ENCODE measurements at regions not wholly inside any gene's neighbourhood (a gene's known extent, or its start where the extent isn't known, plus 50 kb on each side); places are given as distances from the start of the nearest gene placed in this dataset.

GRCh38 chr5:133853646-133854365, 114.6 kb downstream of the C5orf15 start:
- no peak for DNase-seq

DNA sequence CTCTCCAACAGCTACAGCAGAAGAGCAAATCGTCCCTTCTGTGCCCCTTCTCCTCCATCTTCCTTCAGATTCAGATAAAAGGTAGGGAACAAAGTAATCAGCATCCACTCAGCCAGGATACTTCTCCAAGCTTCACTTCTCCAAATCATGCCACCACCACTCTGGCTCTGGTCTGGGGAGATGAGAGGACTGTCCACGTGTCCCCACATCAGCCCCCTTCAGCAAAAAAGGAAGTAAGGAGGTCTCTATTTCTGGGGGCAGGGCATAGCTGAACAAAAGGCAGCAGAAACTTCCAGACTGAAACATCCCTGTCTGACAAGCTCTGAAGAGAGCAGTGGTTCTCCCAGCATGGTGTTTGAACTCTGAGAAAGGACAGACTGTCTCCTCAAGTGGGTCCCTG, 116.9 kb downstream of the C5orf15 start:
- no peak for DNase-seq

DNA sequence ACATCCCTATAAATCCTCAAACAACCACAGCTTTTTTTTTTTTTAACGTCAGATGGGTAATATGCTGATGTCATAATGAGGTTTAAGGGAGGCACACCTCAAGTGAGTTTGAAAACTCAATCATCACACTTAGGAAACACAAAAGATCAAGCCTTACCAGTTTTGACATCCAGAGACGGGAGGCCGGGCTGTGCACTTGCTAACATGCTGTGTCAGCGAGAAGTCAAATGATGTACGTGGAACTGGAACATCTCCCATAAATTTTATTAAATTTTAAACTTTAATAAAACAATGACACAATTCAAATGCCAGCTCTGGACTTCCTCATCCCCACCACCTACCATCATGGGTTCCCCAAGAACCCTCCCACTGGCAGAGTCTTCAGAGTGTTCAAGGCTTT, 117.6 kb downstream of the C5orf15 start:
- no peak for DNase-seq

GRCh38 chr5:133849116-133849515, 119.3 kb downstream of the C5orf15 start:
- DNase-seq = no peak

DNA sequence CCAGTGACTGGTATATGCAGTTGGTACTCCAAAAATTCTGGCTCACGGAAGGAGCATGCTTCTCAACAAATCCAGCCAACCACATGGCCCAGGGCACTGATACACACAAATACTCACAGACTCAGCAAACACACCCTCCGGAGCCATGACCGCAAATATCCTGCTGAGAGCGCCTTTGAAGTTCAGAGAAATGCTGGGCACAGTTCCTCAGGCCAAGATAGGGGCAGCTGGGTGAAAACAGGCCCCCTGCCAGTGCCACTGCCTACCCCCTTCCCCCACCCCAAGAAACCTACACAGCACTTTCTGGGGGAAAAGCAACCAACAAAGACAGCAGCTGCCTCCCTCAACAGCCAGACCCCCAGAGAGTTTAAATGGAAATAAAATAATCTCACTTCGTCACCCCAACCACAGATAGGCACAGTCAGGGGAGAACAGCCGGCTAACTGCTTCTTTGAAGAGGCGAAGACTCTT, 120.0 kb downstream of the C5orf15 start:
- DNase-seq = no peak

DNA sequence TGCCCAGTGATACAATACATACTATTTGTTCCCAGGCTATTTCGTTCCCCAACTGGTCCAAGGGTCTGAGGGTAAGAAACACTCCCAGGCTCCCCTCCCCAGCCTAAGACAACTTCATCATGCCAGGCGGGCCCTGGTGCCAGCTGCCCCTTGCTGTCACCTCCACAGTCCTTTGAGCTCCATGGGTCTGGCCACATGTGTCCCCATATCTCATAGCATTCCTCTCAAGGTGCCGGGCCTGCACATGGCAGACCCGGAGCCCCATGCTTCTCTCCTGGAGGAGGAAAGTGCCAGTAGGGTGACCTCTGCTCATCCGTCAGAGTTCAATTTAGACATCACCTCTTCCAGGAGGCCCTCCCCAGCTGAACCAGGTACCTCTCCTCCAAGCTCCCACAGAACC, 120.5 kb downstream of the C5orf15 start:
- DNase-seq = no peak

DNA sequence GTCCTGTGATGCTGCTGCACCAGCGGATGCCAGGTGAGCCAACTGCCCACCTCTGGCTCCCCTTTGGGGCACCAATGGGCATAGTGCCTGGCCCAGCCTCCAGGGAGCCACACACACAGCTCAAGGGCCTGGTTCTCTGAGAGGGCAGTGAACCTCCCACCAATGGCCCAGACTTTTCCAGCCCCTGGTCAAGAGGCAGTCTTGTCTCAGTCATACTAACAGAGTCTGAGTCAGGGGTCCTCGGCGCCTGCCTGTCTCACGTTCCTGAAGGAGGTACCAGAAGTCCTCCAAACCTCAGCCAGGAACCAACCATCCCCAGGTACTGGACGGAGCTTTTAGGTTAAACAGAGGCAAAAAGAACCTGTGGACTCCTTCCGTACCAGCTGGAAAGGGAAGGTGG, 121.1 kb downstream of the C5orf15 start:
- no peak for DNase-seq

DNA sequence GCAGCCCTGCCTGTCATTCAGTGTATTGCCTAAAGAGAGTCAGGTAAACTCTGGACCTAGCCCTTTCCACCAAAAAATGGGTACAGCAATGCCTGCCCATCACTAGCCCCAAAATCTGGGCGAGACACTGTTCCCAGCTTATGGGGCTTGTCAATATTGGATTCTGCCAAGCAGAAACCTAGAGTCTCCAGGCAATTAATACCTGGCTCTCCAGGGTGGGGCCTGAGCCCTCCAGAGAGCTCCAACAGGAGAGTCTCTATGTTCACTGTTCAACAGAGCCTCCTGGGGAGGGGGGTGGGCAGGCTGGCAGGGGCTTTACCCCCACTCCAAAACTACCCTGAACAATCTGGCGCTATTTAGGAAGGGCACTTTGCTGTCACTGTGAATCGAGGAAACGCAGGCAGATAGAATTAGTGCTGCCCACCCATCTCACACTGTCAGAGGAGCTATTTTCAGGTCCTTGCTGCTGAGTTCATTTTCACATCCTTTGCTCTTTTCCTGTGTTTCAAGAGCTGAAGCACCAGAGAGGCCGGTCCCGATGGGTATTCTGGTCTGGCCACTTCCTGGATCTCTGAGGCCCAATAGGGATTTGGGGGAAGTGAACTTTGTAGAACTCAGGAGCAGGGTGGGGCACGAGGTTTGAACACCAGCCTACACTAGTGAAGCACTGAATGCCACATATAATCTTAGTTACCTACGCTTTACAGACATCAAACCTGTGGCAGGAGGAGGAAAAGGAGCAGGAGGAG, 121.8 kb downstream of the C5orf15 start:
- no peak for DNase-seq

DNA sequence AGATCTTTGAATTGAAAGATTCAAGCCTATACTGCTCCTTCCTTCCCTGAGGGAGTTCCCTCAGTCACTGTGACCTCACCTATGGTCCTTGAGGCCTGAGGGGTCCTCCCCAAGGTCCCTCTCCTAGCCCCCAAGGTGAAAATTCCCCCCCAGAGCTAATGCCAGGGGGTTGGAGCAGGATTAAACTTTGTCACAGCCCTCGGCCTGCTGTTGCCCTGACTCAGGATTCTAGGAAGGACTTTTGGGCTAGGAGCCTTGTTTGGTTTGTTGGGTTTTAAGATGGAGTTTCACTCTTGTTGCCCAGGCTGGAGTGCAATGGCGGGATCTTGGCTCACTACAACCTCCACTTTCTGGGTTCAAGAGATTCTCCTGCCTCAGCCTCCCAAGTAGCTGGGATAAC, 123.2 kb downstream of the C5orf15 start:
- DNase-seq = no peak

GRCh38 chr5:133844836-133845235, 123.6 kb downstream of the C5orf15 start:
- DNase-seq = no peak

DNA sequence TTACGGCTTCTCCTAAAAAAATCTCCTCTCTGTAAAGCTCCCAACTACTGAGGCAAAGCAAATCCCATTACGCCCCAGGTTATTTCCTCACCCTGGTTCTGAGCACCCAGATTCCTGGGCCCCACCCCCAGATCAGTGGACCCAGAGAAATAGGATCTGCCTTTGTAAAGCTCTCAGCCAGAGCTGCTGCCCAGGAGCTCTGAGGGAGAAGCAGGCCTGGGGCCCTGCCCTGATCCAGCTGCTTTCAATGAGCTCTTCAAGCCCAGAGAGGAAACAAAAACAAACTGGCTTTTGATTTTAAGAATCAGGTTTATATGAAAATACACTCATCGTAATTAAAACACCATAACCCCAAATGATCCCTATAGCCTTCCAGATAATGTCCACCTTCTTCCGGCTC, 124.5 kb downstream of the C5orf15 start:
- DNase-seq = no peak

GRCh38 chr5:133842846-133843611, 125.4 kb downstream of the C5orf15 start:
- no peak for DNase-seq

GRCh38 chr5:133841831-133842750, 126.3 kb downstream of the C5orf15 start:
- no peak for DNase-seq

- no peak for DNase-seq
Measured at GRCh38 chr5:133840168-133840567, 128.3 kb downstream of the C5orf15 start.

- no peak for DNase-seq
Measured at GRCh38 chr5:133839721-133840120, 128.7 kb downstream of the C5orf15 start.

- no peak for DNase-seq
Measured at GRCh38 chr5:133839090-133839489, 129.3 kb downstream of the C5orf15 start.

- DNase-seq = no peak
Measured at GRCh38 chr5:133838286-133838685, 130.1 kb downstream of the C5orf15 start.

GRCh38 chr5:133831491-133832224, 136.8 kb downstream of the C5orf15 start:
- no peak for DNase-seq

- DNase-seq = no peak
Measured at GRCh38 chr5:133830911-133831310, 137.5 kb downstream of the C5orf15 start.

- DNase-seq = no peak
Measured at GRCh38 chr5:133830281-133830680, 138.1 kb downstream of the C5orf15 start.

DNA sequence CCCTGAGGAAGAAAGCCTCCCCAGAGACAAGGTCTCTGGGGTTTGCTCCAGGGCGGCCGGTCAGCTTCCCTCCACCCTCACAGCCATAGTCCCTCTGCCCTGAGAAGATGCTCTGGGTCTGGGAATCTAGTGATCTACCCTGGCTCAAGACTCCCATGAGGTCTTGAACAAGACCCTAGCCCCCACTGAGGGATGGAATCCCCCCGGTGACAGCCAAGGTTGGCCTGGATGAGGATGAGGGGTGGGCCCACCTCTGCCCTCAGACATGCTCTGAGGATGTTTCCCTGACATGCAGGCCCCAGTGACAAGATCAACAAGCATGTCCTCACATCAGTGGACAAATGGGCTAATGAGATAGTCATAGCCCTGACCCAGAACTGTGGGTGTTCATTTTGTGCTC, 138.6 kb downstream of the C5orf15 start:
- DNase-seq = no peak

DNA sequence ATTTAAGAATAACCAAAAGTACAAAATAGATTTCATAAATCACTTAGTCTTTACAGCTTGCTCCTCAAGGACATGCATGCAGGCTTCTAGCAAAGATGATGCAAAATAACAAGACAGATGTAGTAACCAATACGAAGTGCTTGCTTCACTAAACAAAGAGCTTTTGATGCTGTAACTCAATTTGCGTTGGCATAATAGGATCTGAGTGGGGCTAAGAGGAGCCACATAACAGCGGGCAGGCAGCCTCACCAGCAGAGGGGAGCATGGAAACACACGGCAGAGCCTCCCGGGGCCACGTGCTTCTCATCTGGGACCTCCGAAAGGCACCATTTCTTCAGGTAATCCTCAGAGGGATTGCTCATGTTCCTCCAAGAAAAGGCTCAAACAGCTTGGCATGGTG, 139.7 kb downstream of the C5orf15 start:
- no peak for DNase-seq
